T1000 (cell line): ENCODE measurements at regions not wholly inside any gene's neighbourhood (a gene's known extent, or its start where the extent isn't known, plus 50 kb on each side); places are given as distances from the start of the nearest gene placed in this dataset.

Source experiments
- DNase-seq: peaks from one replicate; lab custom pipeline; 2025; ENCODE audit warnings: mixed read lengths; lab: John Stamatoyannopoulos, UW

GRCh38 chr12:30090258-30090657 is 306.5 kb upstream of the TMTC1 start:
- DNase-seq: no peak

DNA sequence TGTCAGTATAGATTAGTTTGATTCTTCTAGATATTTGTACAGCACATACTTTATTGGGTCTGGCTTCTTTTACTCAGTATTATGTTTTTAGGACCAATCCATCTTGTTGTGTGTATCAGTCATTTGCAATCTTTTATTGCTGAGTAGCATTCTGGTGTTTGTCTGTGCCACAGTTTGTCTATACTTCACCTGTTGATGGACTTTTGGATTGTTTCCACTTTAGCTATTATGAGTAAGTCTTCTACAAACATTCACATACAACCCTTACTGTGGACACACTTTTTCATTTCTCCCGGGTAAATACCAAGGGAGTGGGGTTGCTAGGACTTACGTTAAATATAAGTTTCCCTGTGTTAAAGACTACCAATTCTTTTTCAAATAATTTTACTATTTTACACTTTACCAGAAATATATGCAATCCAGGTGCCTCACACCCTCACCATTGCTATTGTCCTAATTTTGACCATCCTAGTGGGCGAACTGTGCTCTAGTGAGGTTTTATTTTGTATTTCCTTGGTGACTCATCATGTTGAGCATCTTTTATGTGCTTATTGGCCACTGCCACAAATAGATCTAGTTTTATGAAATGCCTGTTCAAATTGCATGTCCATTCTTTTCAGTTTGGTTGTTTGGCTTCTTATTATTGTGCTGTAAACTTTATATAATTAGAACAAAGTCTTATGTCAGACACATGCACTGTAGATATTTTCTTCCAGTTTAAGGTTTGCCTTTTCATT is 304.7 kb upstream of the TMTC1 start:
- no peak for DNase-seq

DNA sequence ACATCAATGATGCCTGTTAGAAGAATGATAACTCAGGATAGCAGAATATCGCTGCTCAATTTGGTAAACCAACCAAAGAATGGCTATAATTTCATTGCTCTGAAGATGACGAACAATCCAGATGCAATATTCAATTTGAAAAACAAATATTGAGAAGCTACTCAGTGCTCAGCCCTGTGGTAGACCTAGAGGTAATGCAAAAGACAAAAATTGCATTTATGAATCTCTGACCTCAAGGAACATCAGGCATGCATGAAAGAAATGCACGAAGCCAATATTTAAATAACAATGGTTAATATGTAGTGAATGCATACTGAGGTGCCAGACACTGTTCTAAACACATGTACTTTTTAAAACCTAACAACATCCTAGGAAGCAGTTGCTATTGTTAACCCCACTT is 298.6 kb upstream of the TMTC1 start:
- no peak for DNase-seq

DNA sequence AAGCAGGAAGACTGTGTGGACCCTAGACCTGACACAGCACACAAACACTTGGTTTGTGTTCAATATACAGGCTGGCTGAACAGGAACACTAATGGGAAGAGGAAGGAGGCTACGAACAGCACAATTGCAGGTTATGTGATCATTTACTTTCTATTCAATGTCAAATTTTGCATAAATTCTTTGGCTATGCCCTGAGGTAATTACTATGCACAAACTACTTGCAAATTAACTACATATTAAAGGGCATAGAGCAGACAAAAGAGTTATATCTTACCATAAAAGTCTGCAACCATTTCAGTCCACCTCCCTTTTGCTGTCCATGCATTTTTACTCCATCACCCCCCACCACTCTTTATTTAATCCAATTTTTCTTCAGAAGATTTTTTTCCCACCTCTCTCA is 291.2 kb upstream of the TMTC1 start:
- DNase-seq: no peak

- no peak for DNase-seq
Observed at GRCh38 chr12:30072824-30073223, 289.1 kb upstream of the TMTC1 start.

DNA sequence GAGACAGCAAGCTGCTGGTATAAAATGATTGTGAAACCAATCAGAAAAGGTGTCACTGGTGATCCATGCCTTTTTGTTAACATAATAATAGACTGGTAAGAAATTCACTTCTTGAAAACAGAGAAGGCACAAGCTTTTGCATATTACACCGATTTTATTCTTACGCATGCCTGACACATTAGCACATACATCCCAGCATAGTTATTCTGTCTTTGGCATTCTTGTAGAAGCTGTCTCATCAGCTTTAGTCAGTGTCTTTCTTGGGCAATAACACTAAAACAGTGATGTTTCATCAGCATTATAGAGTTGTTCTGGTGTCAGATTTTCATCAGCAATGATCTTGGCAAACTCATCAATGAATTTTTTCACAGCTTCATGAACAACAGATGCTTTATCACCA is 283.4 kb upstream of the TMTC1 start:
- no peak for DNase-seq

DNA sequence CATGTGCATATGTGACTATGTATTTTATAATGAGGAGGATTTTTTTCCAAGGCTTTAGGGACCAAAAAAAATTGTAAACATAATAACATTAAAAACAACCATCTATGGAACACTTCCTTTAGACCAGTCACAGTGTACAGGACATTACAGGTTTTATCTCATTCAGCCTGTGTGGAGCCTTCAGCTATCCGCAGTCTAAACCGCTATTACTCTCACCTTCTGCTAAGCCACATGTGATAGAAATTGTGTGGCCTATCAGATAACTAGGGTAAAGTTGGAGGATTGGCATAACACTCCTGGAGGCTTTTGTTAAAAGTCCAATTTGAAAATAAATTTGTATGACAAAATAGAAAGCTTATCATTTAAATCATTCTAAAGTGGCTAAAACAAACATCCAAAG is 281.2 kb upstream of the TMTC1 start:
- no peak for DNase-seq

- DNase-seq: no peak
Observed at GRCh38 chr12:30063435-30063945, 279.7 kb upstream of the TMTC1 start.

DNA sequence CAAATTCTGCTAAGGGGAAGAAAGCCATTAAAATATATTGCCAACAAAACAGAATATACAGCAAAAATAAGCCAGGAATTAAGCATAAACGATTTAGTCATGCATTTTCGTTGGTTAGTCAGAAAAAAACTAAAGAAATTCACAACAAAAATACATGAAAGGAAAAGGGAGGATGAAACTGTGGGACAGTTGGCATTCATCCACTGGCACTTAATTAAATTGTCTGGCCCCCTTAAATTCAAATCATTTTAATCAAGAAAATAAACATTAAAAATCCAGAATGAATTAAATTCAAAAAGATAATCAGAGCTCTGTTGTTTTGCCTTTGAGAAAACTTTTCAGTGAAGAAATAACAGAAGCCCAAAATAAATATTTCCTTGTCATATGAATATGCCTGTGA is 264.6 kb upstream of the TMTC1 start:
- no peak for DNase-seq

GRCh38 chr12:30047516-30048254 is 263.9 kb upstream of the TMTC1 start:
- DNase-seq: peak; percentile 53

DNA sequence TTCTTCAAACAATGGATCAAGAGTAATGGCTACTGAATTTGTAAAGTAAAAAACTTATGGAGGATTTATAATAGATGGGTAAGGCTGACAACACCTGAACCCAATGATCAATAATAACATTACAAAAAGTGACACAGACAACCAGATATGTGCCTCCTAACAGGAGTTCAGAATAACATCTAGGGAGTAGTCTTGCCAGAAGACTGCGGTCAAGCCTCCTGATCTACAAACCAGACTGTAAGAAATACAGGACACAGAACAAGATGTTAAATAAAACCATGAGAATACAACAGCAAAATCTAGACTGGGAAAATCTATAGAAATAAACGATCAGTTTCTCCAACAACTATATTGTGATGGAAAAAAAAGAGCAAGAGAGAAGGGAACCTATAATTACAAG is 262.6 kb upstream of the TMTC1 start:
- DNase-seq: no peak

DNA sequence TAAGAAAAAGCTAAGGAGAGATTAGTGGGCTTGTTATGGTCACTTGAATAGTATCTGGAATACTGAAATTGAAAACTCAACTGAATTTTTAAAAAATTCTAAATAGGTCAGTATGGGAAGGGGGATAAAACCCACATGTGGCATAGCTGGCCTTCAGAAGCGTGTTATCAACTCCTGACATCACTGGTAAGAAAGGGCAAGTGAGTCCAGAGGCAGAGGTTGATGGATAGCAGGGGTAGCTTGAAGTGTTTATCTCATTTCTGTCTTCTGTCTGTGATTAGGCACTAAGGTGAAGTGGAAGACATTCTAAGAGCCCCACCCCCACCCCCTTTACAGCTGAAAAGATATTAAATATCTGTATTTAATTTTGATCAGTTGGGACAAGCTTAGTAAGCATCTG is 261.4 kb upstream of the TMTC1 start:
- DNase-seq: no peak

- DNase-seq: no peak
Observed at GRCh38 chr12:30044206-30044605, 260.5 kb upstream of the TMTC1 start.

DNA sequence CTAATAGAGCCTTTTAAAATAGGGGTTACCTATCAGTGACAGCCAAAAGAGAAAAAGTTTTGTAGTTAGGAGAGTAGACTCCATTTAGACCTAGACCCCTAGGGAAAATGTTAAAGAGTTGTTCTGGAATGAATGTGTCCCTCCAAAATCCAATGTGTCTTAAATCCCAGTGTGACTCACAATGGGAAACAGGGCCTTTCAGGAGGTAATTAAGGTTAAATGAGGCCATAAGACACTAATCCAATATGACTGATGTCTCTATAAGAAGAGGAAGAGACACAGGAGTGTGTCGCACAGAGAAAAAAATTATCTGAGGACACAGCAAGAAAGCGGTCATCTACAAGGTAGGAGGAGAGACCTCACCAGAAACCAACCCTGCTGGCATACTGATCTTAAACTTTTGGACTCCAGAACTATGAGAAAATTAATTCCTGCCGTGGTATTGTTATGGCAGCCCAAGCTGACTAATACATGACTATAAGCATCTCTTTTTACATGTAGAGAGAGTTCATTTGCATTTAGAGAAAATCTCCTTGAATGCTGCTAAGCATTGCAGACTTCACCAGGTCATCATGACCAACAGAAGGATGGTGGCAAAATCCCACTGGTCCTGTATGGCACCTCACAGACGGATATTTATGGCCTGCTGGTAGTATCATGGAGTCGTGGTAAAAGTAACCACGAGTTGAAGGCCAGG is 259.6 kb upstream of the TMTC1 start:
- no peak for DNase-seq

DNA sequence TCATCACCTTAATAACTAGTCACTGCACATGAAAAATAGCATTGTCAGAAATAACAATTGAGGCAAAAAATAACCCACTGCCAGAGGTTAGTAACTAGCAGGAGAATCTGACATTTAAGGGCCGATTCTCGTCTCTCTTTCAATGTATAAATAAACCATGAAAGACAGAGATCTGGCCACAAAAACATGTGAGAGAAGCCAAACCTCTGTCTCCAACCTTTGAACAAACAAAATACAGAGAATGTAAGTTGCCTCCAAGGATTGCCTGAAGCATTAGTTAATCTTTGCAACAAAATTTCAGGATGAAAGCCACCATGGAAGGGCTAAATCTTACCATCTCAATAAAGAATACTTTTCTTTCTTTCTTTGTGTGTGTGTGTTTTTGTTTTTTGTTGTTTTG is 257.4 kb upstream of the TMTC1 start:
- no peak for DNase-seq

DNA sequence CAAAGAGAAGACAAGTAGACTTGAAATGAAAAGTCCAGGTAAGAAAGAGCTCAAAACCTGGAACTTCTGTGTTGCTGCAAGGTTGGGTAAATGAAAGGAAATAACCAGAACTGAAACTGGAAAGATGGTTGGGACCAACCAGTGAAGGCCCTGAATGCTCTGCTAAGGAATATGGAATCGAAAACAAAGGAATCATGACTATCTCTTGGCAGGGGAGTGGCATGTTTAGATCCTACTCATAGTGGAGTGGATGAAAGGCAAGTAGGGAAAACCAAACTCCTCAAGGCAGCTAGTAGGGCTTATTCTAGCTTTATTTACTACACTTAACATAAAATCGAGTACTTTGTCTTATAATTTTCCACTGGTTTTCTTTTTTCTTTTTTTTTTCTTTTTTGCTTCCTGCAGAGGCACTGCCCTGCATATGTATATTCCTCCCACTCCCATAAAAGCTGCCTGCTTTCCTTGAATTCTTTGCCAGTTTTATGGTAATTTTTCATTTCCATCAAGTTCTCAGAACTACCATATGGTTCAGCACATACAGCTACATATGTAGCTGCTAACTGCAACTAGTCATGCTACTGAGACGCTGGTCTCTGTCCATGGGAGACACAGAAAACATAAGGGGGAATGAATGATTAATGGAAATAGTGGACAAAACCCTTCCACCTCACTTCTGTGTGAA is 247.1 kb upstream of the TMTC1 start:
- no peak for DNase-seq

GRCh38 chr12:30026621-30027234 is 243.0 kb upstream of the TMTC1 start:
- DNase-seq: no peak

- no peak for DNase-seq
Observed at GRCh38 chr12:30025317-30025716, 241.6 kb upstream of the TMTC1 start.

DNA sequence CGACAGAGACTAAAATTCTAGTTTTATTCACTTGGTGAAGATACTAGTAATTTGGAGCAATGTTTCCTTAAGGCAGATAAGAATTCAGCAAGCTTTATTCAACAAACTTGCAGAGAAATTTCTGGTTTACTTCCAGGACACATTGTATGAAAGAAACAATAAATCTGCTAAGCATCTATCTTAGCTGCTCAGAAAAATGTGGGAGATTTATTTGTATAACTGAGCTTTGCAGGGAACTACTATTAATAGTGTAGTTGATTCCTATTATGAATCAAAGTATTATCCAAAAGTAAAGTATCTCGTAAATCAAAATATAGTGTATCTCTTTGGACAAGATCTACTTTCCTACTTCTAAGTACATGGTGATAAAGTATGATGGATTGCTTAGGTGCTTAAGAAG is 239.4 kb upstream of the TMTC1 start:
- DNase-seq: no peak

DNA sequence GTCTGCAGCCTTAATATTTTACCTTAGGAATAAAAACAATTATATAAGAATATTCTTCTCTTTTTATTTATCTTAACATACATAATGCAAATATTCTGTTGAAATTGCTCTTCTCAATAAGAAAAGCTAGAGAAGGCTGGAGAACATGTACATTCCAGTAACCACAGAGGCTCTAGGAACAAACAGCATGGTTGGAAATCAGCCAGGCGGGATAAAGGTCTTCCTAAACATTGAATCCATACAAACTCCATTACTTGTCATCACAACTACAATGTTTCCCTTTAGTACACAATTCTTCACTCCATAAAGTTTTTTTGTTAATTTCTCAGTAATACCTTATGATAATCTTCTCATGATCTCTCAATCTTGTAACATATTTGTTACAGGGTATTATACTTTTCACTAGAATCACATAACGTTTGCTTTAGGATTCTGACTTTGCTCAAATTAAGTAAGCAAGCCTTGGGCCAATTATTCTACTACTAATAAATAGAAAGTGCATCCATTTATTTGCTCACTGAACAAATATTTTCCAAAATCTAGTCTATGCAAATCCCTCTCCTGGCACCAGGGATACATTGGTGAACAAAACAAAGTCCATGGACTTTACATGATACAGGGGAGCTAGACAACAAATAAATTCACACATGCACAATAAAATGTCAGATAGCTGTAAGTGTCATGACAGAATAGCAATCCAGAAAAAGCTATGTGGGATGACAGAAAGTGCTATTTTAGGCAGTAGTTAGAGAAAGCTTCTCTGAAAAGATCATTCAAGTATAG is 237.5 kb upstream of the TMTC1 start:
- no peak for DNase-seq
